ENCODE measurements at regions not wholly inside any gene's neighbourhood (a gene's known extent, or its start where the extent isn't known, plus 50 kb on each side); places are given as distances from the start of the nearest gene placed in this dataset.

- POLR2A ChIA-PET (ENCODE audit: low non-redundant PET), result no interaction called here
Measured at GRCh38 chr20:52280407-52280806, 88.8 kb upstream of the ZFP64 start.

GRCh38 chr20:52279706-52280105 lies 88.1 kb upstream of the ZFP64 start:
- TF ChIP-seq CTCF (conservative IDR thresholded peaks at IDR 0.05; ENCODE audit: low read depth), result no peak
- H3K27ac ChIP-seq, result no peak overlapping the region
- POLR2A ChIA-PET (ENCODE audit: low non-redundant PET), result no interaction called here
- DNase-seq (ENCODE audit: low spot score), result no peak
- CTCF ChIA-PET, result no interaction called here

More at GRCh38 chr20:52280407-52280806, 88.8 kb upstream of the ZFP64 start:
- TF ChIP-seq CTCF (conservative IDR thresholded peaks at IDR 0.05; ENCODE audit: low read depth), result no peak
- CTCF ChIA-PET, result interaction anchor here (2.0 kb wide), 1 partner anchor 32 kb away, joined by 6 read pairs; no protein-coding TSS in a partner anchor
- DNase-seq (ENCODE audit: low spot score), result no peak
- no peak overlapping the region for H3K27ac ChIP-seq

GRCh38 chr20:52275181-52275691 lies 83.7 kb upstream of the ZFP64 start:
- CTCF ChIA-PET, result no interaction called here
- H3K27ac ChIP-seq, result no peak overlapping the region
- POLR2A ChIA-PET (ENCODE audit: low non-redundant PET), result no interaction called here
- TF ChIP-seq CTCF (conservative IDR thresholded peaks at IDR 0.05; ENCODE audit: low read depth), result no peak
- no peak for DNase-seq (ENCODE audit: low spot score)

GRCh38 chr20:52270696-52271095 lies 79.1 kb upstream of the ZFP64 start:
- DNase-seq (ENCODE audit: low spot score), result no peak
- CTCF ChIA-PET, result no interaction called here
- POLR2A ChIA-PET (ENCODE audit: low non-redundant PET), result interaction anchor here (0.5 kb wide), 1 partner anchor 105 kb away, joined by 3 read pairs; no protein-coding TSS in a partner anchor
- H3K27ac ChIP-seq, result no peak overlapping the region
- TF ChIP-seq CTCF (conservative IDR thresholded peaks at IDR 0.05; ENCODE audit: low read depth), result no peak

GRCh38 chr20:52270001-52270606 lies 78.5 kb upstream of the ZFP64 start:
- TF ChIP-seq CTCF (conservative IDR thresholded peaks at IDR 0.05; ENCODE audit: low read depth), result no peak
- DNase-seq (ENCODE audit: low spot score), result no peak
- ChIA-PET POLR2A (ENCODE audit: low non-redundant PET) (no interaction called here), CTCF (no interaction called here)
- H3K27ac ChIP-seq, result no peak overlapping the region

- POLR2A ChIA-PET (ENCODE audit: low non-redundant PET), result no interaction called here
- H3K27ac ChIP-seq, result no peak overlapping the region
- TF ChIP-seq CTCF (conservative IDR thresholded peaks at IDR 0.05; ENCODE audit: low read depth), result no peak
- DNase-seq (ENCODE audit: low spot score), result no peak
- CTCF ChIA-PET, result no interaction called here
Measured at GRCh38 chr20:52269321-52269720, 77.7 kb upstream of the ZFP64 start.

Data from RWPE1 (cell line).